HL-60 (cell line): ENCODE measurements at regions not wholly inside any gene's neighbourhood (a gene's known extent, or its start where the extent isn't known, plus 50 kb on each side); places are given as distances from the start of the nearest gene placed in this dataset.

Source experiments
- DNase-seq, 2 experiments: peaks; one replicate each; pipeline ENCODE4 v3.0.0-alpha.2; 2010 to 2020; ENCODE audit warnings: low read depth in 1 of 2, low spot score in 1 of 2
- H3K27ac ChIP-seq: fragments of 250-450 bp; sonication (Bioruptor Pico); replicated peaks from 2 replicates; pipeline ENCODE4 v1.5.1; 2020; ENCODE audit warnings: mild to moderate bottlenecking, moderate library complexity
- H3K27me3 ChIP-seq: fragments of 250-450 bp; sonication (Bioruptor Pico); 2 replicates; pipeline ENCODE4 v1.5.1; 2021; ENCODE audit warnings: mild to moderate bottlenecking, moderate library complexity; ENCODE audit not compliant: insufficient read depth, poor library complexity, severe bottlenecking
- H3K4me3 ChIP-seq: replicated peaks from 2 replicates; pipeline ENCODE4 v1.5.1; 2011; ENCODE audit warnings: mild to moderate bottlenecking, control low read depth, low read length; ENCODE audit not compliant: insufficient read depth
- GABPA ChIP-seq: IDR thresholded peaks from 2 replicates; pipeline ENCODE4 v1.6.1; 2012; ENCODE audit warnings: low read depth
- POLR2AphosphoS5 ChIP-seq: IDR thresholded peaks from 2 replicates; pipeline ENCODE4 v1.6.1; 2012; ENCODE audit warnings: low read depth
- SPI1 ChIP-seq: IDR thresholded peaks from 2 replicates; pipeline ENCODE4 v1.6.1; 2012; ENCODE audit warnings: low read depth, mild to moderate bottlenecking, borderline replicate concordance
- TF ChIP-seq, protein P1 (sequence below): IDR thresholded peaks from 2 replicates; pipeline ENCODE4 v1.6.1; 2012; ENCODE audit warnings: low read depth; ENCODE audit not compliant: insufficient replicate concordance
- TF ChIP-seq, protein P2 (sequence below): IDR thresholded peaks from one replicate; pipeline ENCODE4 v1.5.1; 2011; ENCODE audit warnings: low read length, control low read depth, inconsistent platforms; ENCODE audit not compliant: insufficient read depth

DNA sequence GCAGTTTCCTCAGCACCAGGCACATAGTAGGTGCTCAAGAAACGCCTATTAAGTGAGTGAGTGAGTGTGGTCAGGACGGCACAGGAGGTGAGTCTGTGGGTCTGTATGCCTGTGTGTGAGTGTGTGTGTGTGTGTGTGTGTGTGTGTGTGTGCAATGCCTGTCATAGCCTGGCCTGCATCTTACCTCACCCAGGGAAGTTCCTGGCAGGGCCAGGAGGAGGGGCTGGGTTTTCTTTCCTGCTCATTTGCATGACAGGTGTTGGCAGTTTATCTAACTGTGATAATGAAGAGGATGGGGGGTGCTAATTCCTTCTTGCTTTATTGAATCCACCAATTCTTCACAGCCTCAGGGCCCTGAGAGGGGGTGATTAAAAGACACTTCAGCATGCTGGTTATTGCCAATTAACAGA lies 146.7 kb upstream of the MLN start:
- DNase-seq: no peak
- H3K27ac ChIP-seq: no peak overlapping the region
- H3K4me3 ChIP-seq: no peak overlapping the region
- TF ChIP-seq SPI1 (no peak), POLR2AphosphoS5 (no peak), GABPA (no peak)
- TF ChIP-seq, protein P1, sequence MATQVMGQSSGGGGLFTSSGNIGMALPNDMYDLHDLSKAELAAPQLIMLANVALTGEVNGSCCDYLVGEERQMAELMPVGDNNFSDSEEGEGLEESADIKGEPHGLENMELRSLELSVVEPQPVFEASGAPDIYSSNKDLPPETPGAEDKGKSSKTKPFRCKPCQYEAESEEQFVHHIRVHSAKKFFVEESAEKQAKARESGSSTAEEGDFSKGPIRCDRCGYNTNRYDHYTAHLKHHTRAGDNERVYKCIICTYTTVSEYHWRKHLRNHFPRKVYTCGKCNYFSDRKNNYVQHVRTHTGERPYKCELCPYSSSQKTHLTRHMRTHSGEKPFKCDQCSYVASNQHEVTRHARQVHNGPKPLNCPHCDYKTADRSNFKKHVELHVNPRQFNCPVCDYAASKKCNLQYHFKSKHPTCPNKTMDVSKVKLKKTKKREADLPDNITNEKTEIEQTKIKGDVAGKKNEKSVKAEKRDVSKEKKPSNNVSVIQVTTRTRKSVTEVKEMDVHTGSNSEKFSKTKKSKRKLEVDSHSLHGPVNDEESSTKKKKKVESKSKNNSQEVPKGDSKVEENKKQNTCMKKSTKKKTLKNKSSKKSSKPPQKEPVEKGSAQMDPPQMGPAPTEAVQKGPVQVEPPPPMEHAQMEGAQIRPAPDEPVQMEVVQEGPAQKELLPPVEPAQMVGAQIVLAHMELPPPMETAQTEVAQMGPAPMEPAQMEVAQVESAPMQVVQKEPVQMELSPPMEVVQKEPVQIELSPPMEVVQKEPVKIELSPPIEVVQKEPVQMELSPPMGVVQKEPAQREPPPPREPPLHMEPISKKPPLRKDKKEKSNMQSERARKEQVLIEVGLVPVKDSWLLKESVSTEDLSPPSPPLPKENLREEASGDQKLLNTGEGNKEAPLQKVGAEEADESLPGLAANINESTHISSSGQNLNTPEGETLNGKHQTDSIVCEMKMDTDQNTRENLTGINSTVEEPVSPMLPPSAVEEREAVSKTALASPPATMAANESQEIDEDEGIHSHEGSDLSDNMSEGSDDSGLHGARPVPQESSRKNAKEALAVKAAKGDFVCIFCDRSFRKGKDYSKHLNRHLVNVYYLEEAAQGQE: no peak
- TF ChIP-seq, protein P2, sequence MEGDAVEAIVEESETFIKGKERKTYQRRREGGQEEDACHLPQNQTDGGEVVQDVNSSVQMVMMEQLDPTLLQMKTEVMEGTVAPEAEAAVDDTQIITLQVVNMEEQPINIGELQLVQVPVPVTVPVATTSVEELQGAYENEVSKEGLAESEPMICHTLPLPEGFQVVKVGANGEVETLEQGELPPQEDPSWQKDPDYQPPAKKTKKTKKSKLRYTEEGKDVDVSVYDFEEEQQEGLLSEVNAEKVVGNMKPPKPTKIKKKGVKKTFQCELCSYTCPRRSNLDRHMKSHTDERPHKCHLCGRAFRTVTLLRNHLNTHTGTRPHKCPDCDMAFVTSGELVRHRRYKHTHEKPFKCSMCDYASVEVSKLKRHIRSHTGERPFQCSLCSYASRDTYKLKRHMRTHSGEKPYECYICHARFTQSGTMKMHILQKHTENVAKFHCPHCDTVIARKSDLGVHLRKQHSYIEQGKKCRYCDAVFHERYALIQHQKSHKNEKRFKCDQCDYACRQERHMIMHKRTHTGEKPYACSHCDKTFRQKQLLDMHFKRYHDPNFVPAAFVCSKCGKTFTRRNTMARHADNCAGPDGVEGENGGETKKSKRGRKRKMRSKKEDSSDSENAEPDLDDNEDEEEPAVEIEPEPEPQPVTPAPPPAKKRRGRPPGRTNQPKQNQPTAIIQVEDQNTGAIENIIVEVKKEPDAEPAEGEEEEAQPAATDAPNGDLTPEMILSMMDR: no peak
- no peaks in the 10 kb centered on the region for H3K27me3 ChIP-seq

GRCh38 chr6:33949877-33950435 lies 146.2 kb upstream of the MLN start:
- H3K27ac ChIP-seq: no peak overlapping the region
- no peak for DNase-seq
- TF ChIP-seq GABPA: no peak
- no peak for TF ChIP-seq SPI1
- TF ChIP-seq, protein P2: no peak
- no peak for TF ChIP-seq POLR2AphosphoS5
- TF ChIP-seq, protein P1: no peak
- no peak overlapping the region for H3K4me3 ChIP-seq
- H3K27me3 ChIP-seq: no peaks in the 10 kb centered on the region

- Histone ChIP-seq H3K27ac (no peak overlapping the region), H3K27me3 (no peaks in the 10 kb centered on the region), H3K4me3 (no peak overlapping the region)
- no peak for TF ChIP-seq GABPA
- no peak for TF ChIP-seq POLR2AphosphoS5
- TF ChIP-seq, protein P2: no peak
- TF ChIP-seq, protein P1: no peak
- TF ChIP-seq SPI1: no peak
- DNase-seq: no peak
Observed at GRCh38 chr6:33949111-33949510, 145.3 kb upstream of the MLN start.
